ENCODE measurements at regions not wholly inside any gene's neighbourhood (a gene's known extent, or its start where the extent isn't known, plus 50 kb on each side); places are given as distances from the start of the nearest gene placed in this dataset.

GRCh38 chr5:19406576-19407365 is 581.2 kb downstream of the CDH18 start:
- no peak for TF ChIP-seq CTCF (IDR thresholded peaks at IDR 0.05)
- TF ChIP-seq POLR2A (IDR thresholded peaks at IDR 0.05) = no peak

All from body of pancreas (tissue), 4 donors.